HG03095 (cell line): ENCODE measurements at regions not wholly inside any gene's neighbourhood (a gene's known extent, or its start where the extent isn't known, plus 50 kb on each side); places are given as distances from the start of the nearest gene placed in this dataset.
"Not testable (repeated sequence)": the region's sequence is repeated elsewhere in the genome, so short reads cannot be mapped to it uniquely, and the experiment has no call there.

Source experiments
- ATAC-seq: cut with Tn5 transposase; IDR thresholded peaks from one replicate; pipeline ENCODE4 v1.9.1; 2021; ENCODE audit warnings: moderate library complexity; ENCODE audit not compliant: unreplicated experiment

- no peak for ATAC-seq
Measured at GRCh38 chr5:13115476-13115875, 829.0 kb downstream of the DNAH5 start.

- no peak for ATAC-seq
Measured at GRCh38 chr5:13108265-13108664, 836.2 kb downstream of the DNAH5 start.

GRCh38 chr5:13107537-13107936 lies 837.0 kb downstream of the DNAH5 start:
- ATAC-seq = no peak

- ATAC-seq = no peak
Measured at GRCh38 chr5:13081116-13081515, 863.4 kb downstream of the DNAH5 start.

- not testable (repeated sequence) for ATAC-seq
Measured at GRCh38 chr5:13072936-13073335, 871.6 kb downstream of the DNAH5 start.

- ATAC-seq = no peak
Measured at GRCh38 chr5:13063088-13063487, 881.4 kb downstream of the DNAH5 start.

GRCh38 chr5:13045897-13046551 lies 898.5 kb downstream of the DNAH5 start:
- ATAC-seq = no peak

- no peak for ATAC-seq
Measured at GRCh38 chr5:13034061-13034460, 910.4 kb downstream of the DNAH5 start.

- no peak for ATAC-seq
Measured at GRCh38 chr5:13029211-13029610, 915.3 kb downstream of the DNAH5 start.

GRCh38 chr5:13027874-13028273 lies 916.6 kb downstream of the DNAH5 start:
- ATAC-seq = no peak

- no peak for ATAC-seq
Measured at GRCh38 chr5:13019729-13020128, 924.8 kb downstream of the DNAH5 start.

GRCh38 chr5:13003457-13003856 lies 941.0 kb downstream of the DNAH5 start:
- ATAC-seq = no peak

GRCh38 chr5:12999667-13000066 lies 944.8 kb downstream of the DNAH5 start:
- ATAC-seq = no peak

- no peak for ATAC-seq
Measured at GRCh38 chr5:12985142-12985541, 959.3 kb downstream of the DNAH5 start.

GRCh38 chr5:12974856-12975255 lies 969.6 kb downstream of the DNAH5 start:
- no peak for ATAC-seq

GRCh38 chr5:12965804-12966203 lies 978.7 kb downstream of the DNAH5 start:
- ATAC-seq = no peak

- ATAC-seq = no peak
Measured at GRCh38 chr5:12959713-12960112, 984.8 kb downstream of the DNAH5 start.

GRCh38 chr5:12952409-12952808 lies 992.1 kb downstream of the DNAH5 start:
- ATAC-seq = no peak

GRCh38 chr5:12951846-12952245 lies 992.6 kb downstream of the DNAH5 start:
- ATAC-seq = no peak

- ATAC-seq = no peak
Measured at GRCh38 chr5:12947379-12947778, 997.1 kb downstream of the DNAH5 start.

- ATAC-seq = not testable (repeated sequence)
Measured at GRCh38 chr5:12945477-12945876, 999.0 kb downstream of the DNAH5 start.

- no peak for ATAC-seq
Measured at GRCh38 chr5:12936221-12936620, 1008.3 kb downstream of the DNAH5 start.

GRCh38 chr5:12934722-12935121 lies 1009.8 kb downstream of the DNAH5 start:
- no peak for ATAC-seq
